ENCODE measurements at regions not wholly inside any gene's neighbourhood (a gene's known extent, or its start where the extent isn't known, plus 50 kb on each side); places are given as distances from the start of the nearest gene placed in this dataset.
A peak's percentile ranks its signal among the peaks of the same experiment; 100 is the strongest.
"Not testable (repeated sequence)": the region's sequence is repeated elsewhere in the genome, so short reads cannot be mapped to it uniquely, and the experiment has no call there.

DNA sequence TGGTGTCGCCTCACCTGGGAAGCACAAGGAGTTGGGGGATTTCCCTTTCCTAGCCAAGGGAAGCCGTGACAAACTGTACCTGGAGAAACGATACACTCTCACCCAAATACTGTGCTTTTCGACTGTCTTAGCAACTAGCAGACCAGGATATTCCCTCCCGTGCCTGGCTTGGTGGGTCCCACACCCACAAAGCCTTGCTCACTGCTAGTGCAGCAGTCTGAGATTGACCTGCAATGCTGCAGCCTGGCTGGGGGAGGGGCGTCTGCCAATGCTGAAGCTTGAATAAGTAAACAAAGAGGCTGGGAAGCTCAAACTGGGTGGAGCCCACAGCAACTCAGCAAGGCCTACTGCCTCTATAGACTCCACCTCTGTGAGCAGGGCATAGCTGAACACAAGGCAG is 448.6 kb upstream of the FSIP2 start:
- H3K4me3 Mint-ChIP-seq; H3K9me3 Mint-ChIP-seq; H3K36me3 Mint-ChIP-seq; H3K27me3 Mint-ChIP-seq (ENCODE audit: low read depth); H3K27ac Mint-ChIP-seq: not testable (repeated sequence)
- DNase-seq (ENCODE audit: low spot score) (peak; percentile 72), ATAC-seq (peak; percentile 75)
- peaks cover 14% of the 10 kb centered on the region for H3K4me1 Mint-ChIP-seq
- ChIA-PET POLR2A (interaction anchor here (1.5 kb wide), 1 partner anchor 1196 kb away, joined by 3 read pairs; the partner anchor contains the start of gene ZC3H15), CTCF (interaction anchor here (1.1 to 6.7 kb wide), 4 partner anchors 15 to 448 kb away, joined by 3 to 73 read pairs (median 6); partner anchors contain the start of gene FSIP2)
- TF ChIP-seq FOXK1 (CRISPR knock-in tag; IDR thresholded peaks at IDR 0.05) (0 out of 2 replicates have a peak, but pooled peaks have one; percentile 32), FOXP1 (CRISPR knock-in tag; IDR thresholded peaks at IDR 0.05; ENCODE audit: borderline replicate concordance) (peak; percentile 54; the same call in 1 of the 2 replicates)
- TF ChIP-seq, protein P1, sequence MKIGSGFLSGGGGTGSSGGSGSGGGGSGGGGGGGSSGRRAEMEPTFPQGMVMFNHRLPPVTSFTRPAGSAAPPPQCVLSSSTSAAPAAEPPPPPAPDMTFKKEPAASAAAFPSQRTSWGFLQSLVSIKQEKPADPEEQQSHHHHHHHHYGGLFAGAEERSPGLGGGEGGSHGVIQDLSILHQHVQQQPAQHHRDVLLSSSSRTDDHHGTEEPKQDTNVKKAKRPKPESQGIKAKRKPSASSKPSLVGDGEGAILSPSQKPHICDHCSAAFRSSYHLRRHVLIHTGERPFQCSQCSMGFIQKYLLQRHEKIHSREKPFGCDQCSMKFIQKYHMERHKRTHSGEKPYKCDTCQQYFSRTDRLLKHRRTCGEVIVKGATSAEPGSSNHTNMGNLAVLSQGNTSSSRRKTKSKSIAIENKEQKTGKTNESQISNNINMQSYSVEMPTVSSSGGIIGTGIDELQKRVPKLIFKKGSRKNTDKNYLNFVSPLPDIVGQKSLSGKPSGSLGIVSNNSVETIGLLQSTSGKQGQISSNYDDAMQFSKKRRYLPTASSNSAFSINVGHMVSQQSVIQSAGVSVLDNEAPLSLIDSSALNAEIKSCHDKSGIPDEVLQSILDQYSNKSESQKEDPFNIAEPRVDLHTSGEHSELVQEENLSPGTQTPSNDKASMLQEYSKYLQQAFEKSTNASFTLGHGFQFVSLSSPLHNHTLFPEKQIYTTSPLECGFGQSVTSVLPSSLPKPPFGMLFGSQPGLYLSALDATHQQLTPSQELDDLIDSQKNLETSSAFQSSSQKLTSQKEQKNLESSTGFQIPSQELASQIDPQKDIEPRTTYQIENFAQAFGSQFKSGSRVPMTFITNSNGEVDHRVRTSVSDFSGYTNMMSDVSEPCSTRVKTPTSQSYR (CRISPR knock-in tag; IDR thresholded peaks at IDR 0.05), result 0 out of 2 replicates have a peak, but pooled peaks have one; percentile 45

DNA sequence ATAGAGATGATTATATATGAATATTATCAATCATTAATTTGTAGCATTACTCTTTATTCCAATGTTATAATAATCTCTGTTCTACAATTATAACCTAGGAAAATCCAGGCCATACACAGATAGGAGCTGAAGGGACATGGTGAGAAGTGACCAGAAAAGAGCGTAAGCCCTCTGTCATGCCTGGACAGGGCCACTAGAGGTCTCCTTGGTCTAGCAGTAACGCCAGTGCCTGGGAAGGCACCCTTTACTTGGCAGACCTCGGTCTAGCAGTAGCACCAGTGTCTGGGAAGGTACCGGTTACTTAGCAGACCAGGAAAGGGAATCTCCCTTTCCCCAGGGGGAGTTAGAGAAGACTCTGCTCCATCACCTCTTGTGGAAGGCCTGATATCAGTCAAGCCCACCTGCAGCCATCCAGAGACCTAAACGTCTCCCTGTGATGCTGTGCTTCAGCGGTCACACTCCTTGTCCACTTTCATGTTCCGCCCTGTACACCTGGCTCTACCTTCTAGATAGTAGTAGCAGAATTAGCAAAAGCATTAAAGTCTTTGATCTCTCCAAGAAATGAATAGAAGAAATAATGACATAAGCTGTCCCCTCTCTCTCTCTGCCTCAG is 447.5 kb upstream of the FSIP2 start:
- ChIA-PET POLR2A (interaction anchor here (1.5 kb wide), 1 partner anchor 1195 kb away, joined by 3 read pairs; the partner anchor contains the start of gene ZC3H15), CTCF (interaction anchor here (0.6 to 6.7 kb wide), 13 partner anchors 9 to 1492 kb away, joined by 3 to 73 read pairs (median 3); partner anchors contain the start of gene FSIP2)
- no peak overlapping the region for H3K4me3 Mint-ChIP-seq
- H3K9me3 Mint-ChIP-seq, result no peaks in the 10 kb centered on the region
- no peak overlapping the region for H3K27ac Mint-ChIP-seq
- no peaks in the 10 kb centered on the region for H3K27me3 Mint-ChIP-seq (ENCODE audit: low read depth)
- peak; percentile 29; the same call in 1 of the 2 replicates for TF ChIP-seq ERG (CRISPR knock-in tag; IDR thresholded peaks at IDR 0.05)
- no peak for TF ChIP-seq ZNF423 (CRISPR knock-in tag; IDR thresholded peaks at IDR 0.05)
- TF ChIP-seq CTCF (IDR thresholded peaks at IDR 0.05), result peak; percentile 63
- no peak for TF ChIP-seq TEAD1 (CRISPR knock-in tag; IDR thresholded peaks at IDR 0.05)
- TF ChIP-seq STAT6 (CRISPR knock-in tag; conservative IDR thresholded peaks at IDR 0.05; ENCODE audit: low read depth), result no peak
- TF ChIP-seq JAZF1 (CRISPR knock-in tag; IDR thresholded peaks at IDR 0.05), result no peak
- no peak for TF ChIP-seq FOXJ3 (CRISPR knock-in tag; IDR thresholded peaks at IDR 0.05; ENCODE audit: borderline replicate concordance)
- TF ChIP-seq ZNF121 (CRISPR knock-in tag; IDR thresholded peaks at IDR 0.05), result no peak
- H3K36me3 Mint-ChIP-seq, result no peaks in the 10 kb centered on the region
- peak; percentile 98 for ATAC-seq
- H3K4me1 Mint-ChIP-seq, result peaks cover 14% of the 10 kb centered on the region
- peak; percentile 81 for DNase-seq (ENCODE audit: low spot score)

GRCh38 chr2:185299867-185300266 is 438.7 kb upstream of the FSIP2 start:
- ATAC-seq (no peak), DNase-seq (ENCODE audit: low spot score) (no peak)
- Mint-ChIP-seq H3K27ac (no peak overlapping the region), H3K9me3 (no peaks in the 10 kb centered on the region), H3K4me3 (no peak overlapping the region), H3K4me1 (no peaks in the 10 kb centered on the region), H3K36me3 (no peaks in the 10 kb centered on the region), H3K27me3 (ENCODE audit: low read depth) (no peaks in the 10 kb centered on the region; the same call in 1 of the 2 replicates)
- ChIA-PET CTCF (interaction anchor here (1.3 to 1.7 kb wide), 2 partner anchors 8 to 439 kb away, joined by 4 to 7 read pairs; partner anchors contain the start of gene FSIP2), POLR2A (no interaction called here)
- TF ChIP-seq ZNF423 (CRISPR knock-in tag; IDR thresholded peaks at IDR 0.05) (no peak), ZNF317 (CRISPR knock-in tag; IDR thresholded peaks at IDR 0.05; ENCODE audit: borderline replicate concordance, low read depth) (no peak), MYBL2 (CRISPR knock-in tag; IDR thresholded peaks at IDR 0.05) (no peak), GTF2I (CRISPR knock-in tag; conservative IDR thresholded peaks at IDR 0.05) (no peak), ELF4 (CRISPR knock-in tag; IDR thresholded peaks at IDR 0.05; ENCODE audit: low read depth) (no peak), E2F4 (CRISPR knock-in tag; IDR thresholded peaks at IDR 0.05; ENCODE audit: borderline replicate concordance, low read depth) (no peak), TP53 (CRISPR knock-in tag; IDR thresholded peaks at IDR 0.05) (no peak), GABPB1 (CRISPR knock-in tag; IDR thresholded peaks at IDR 0.05) (no peak), NR2C2 (CRISPR knock-in tag; IDR thresholded peaks at IDR 0.05) (no peak)
